A549 (cell line): ENCODE measurements at regions not wholly inside any gene's neighbourhood (a gene's known extent, or its start where the extent isn't known, plus 50 kb on each side); places are given as distances from the start of the nearest gene placed in this dataset.

Experiments used
- ATAC-seq, 2 experiments: fragments of 200-7000 bp in 1 of 2; fragments of >200 bp in 1 of 2; cut with Nextera tagmentation in 1 of 2; cut with Tn5 transposase in 1 of 2; 3 replicates each; pipeline versions ENCODE4 v1.8.0 to v1.9.1; 2018 to 2020; ENCODE audit warnings: mild to moderate bottlenecking in 1 of 2, moderate library complexity in 1 of 2
- CTCF ChIA-PET: fragments of 300-600 bp; sonication (Branson Sonifier 250); formaldehyde crosslinking; extraction: SDS; loops from one replicate; lab custom pipeline; 2021; ENCODE audit warnings: antibody characterized with exemption, inconsistent platforms; lab: Yijun Ruan, JAX
- POLR2A ChIA-PET: fragments of 350-600 bp; formaldehyde crosslinking; extraction: SDS; loops from one replicate; lab custom pipeline; 2021; ENCODE audit warnings: antibody characterized with exemption, inconsistent platforms; lab: Yijun Ruan, JAX
- DNase-seq, 2 experiments: peaks; one replicate each; pipeline versions ENCODE4 v3.0.0 to v3.0.0-alpha.2; 2011 to 2016; ENCODE audit warnings: low read depth in 1 of 2, low spot score in 1 of 2
- FAIRE-seq: peaks from 2 replicates; lab custom pipeline; 2011; peaks lifted over from hg19 to GRCh38; lab: Jason Lieb, UNC
- H3K27ac ChIP-seq, 2 experiments: fragments of >200 bp; sonication (Bioruptor Twin); formaldehyde crosslinking; 3 replicates each; pipeline ENCODE4 v1.5.1; 2016 to 2017
- H3K4me1 ChIP-seq: fragments of >200 bp; sonication (Bioruptor Twin); formaldehyde crosslinking; 3 replicates; pipeline ENCODE4 v1.6.1; 2016
- H3K4me2 ChIP-seq: fragments of >200 bp; sonication (Bioruptor Twin); formaldehyde crosslinking; 3 replicates; pipeline ENCODE4 v1.6.1; 2016
- H3K4me3 ChIP-seq: fragments of >200 bp; sonication (Bioruptor Twin); formaldehyde crosslinking; 3 replicates; pipeline ENCODE4 v1.5.1; 2016
- H3K9me3 ChIP-seq: fragments of >200 bp; sonication (Bioruptor Twin); formaldehyde crosslinking; 3 replicates; pipeline ENCODE4 v1.6.1; 2016
- ATOH8 ChIP-seq: fragments of 250-450 bp; sonication (Bioruptor Pico); IDR thresholded peaks from 2 replicates; pipeline ENCODE4 v1.5.0; 2020; ENCODE audit warnings: low read depth, mild to moderate bottlenecking, moderate library complexity
- BHLHE40 ChIP-seq: IDR thresholded peaks from 2 replicates; pipeline ENCODE4 v1.6.1; 2012; ENCODE audit warnings: low read depth, low read length, inconsistent platforms
- CBX8 ChIP-seq: fragments of 200-600 bp; sonication (generic); IDR thresholded peaks from 2 replicates; pipeline ENCODE4 v1.6.1; 2016
- CHD4 ChIP-seq: fragments of 200-600 bp; sonication (generic); IDR thresholded peaks from 2 replicates; pipeline ENCODE4 v1.6.1; 2016; ENCODE audit warnings: antibody characterized with exemption, mild to moderate bottlenecking, borderline replicate concordance
- E2F6 ChIP-seq: IDR thresholded peaks from 2 replicates; pipeline ENCODE4 v1.6.1; 2012; ENCODE audit warnings: low read depth, borderline replicate concordance
- EHMT2 ChIP-seq: fragments of 200-600 bp; sonication (generic); IDR thresholded peaks from 2 replicates; pipeline ENCODE4 v1.6.1; 2016; ENCODE audit warnings: antibody characterized with exemption, low read depth, mild to moderate bottlenecking, moderate library complexity
- ELK1 ChIP-seq: fragments of 150-350 bp; IDR thresholded peaks from 2 replicates; pipeline ENCODE4 v1.6.1; 2014; ENCODE audit warnings: low read depth, mild to moderate bottlenecking, low read length
- FOSL2 ChIP-seq, 2 experiments: fragments of 450-650 bp in 1 of 2; fragments of >200 bp in 1 of 2; sonication (Bioruptor Twin) in 1 of 2; formaldehyde crosslinking; IDR thresholded peaks; 2 replicates each; pipeline versions ENCODE4 v1.5.0 to v1.6.1; 2016 to 2020; ENCODE audit warnings: mild to moderate bottlenecking in 1 of 2, moderate library complexity in 1 of 2
- FOXS1 ChIP-seq: fragments of 250-450 bp; sonication (Bioruptor Pico); IDR thresholded peaks from 2 replicates; pipeline ENCODE4 v1.5.0; 2020; ENCODE audit warnings: mild to moderate bottlenecking, moderate library complexity
- HDAC2 ChIP-seq: fragments of 200-600 bp; sonication (generic); IDR thresholded peaks from 2 replicates; pipeline ENCODE4 v1.6.1; 2016
- HEYL ChIP-seq: fragments of 250-450 bp; sonication (Bioruptor Pico); IDR thresholded peaks from 2 replicates; pipeline ENCODE4 v1.8.0; 2021; ENCODE audit warnings: mild to moderate bottlenecking, moderate library complexity
- HOXB13 ChIP-seq: fragments of 250-450 bp; sonication (Bioruptor Pico); IDR thresholded peaks from 2 replicates; pipeline ENCODE4 v1.5.0; 2020; ENCODE audit warnings: low read depth, mild to moderate bottlenecking, moderate library complexity
- KDM5A ChIP-seq: fragments of 200-600 bp; sonication (generic); IDR thresholded peaks from 2 replicates; pipeline ENCODE4 v1.6.1; 2016; ENCODE audit warnings: antibody characterized with exemption, mild to moderate bottlenecking
- MAX ChIP-seq: IDR thresholded peaks from 2 replicates; pipeline ENCODE4 v1.6.1; 2012
- MAZ ChIP-seq: fragments of 150-350 bp; IDR thresholded peaks from 2 replicates; pipeline ENCODE4 v1.6.1; 2014; ENCODE audit warnings: antibody characterized with exemption, low read depth, low read length, borderline replicate concordance
- NR3C1 ChIP-seq: fragments of >200 bp; sonication (Bioruptor Twin); formaldehyde crosslinking; IDR thresholded peaks from 3 replicates; pipeline ENCODE4 v1.6.1; 2017
- PBX3 ChIP-seq: IDR thresholded peaks from 2 replicates; pipeline ENCODE4 v1.6.1; 2012
- PHF8 ChIP-seq: fragments of 200-600 bp; sonication (generic); IDR thresholded peaks from 2 replicates; pipeline ENCODE4 v1.6.1; 2016; ENCODE audit warnings: low read depth, mild to moderate bottlenecking, antibody characterized with exemption, moderate library complexity, borderline replicate concordance
- RFX5 ChIP-seq: fragments of 450-650 bp; IDR thresholded peaks from 2 replicates; pipeline ENCODE4 v1.7.1; 2014; ENCODE audit warnings: antibody characterized with exemption, mild to moderate bottlenecking, moderate library complexity
- RNF2 ChIP-seq: fragments of 200-600 bp; sonication (generic); IDR thresholded peaks from 2 replicates; pipeline ENCODE4 v1.6.1; 2016; ENCODE audit warnings: low read depth, mild to moderate bottlenecking, antibody characterized with exemption, moderate library complexity, borderline replicate concordance
- SMC3 ChIP-seq: fragments of >200 bp; sonication (Bioruptor Twin); formaldehyde crosslinking; IDR thresholded peaks from 3 replicates; pipeline ENCODE4 v1.6.1; 2018; ENCODE audit warnings: inconsistent platforms
- SREBF2 ChIP-seq: fragments of 450-650 bp; IDR thresholded peaks from 2 replicates; pipeline ENCODE4 v1.6.1; 2014; ENCODE audit warnings: mild to moderate bottlenecking, moderate library complexity
- TFCP2L1 ChIP-seq: fragments of 250-450 bp; sonication (Bioruptor Pico); IDR thresholded peaks from 2 replicates; pipeline ENCODE4 v1.5.0; 2021; ENCODE audit warnings: mild to moderate bottlenecking
- ZC3H11A ChIP-seq: fragments of 450-650 bp; IDR thresholded peaks from 2 replicates; pipeline ENCODE4 v1.6.1; 2014; ENCODE audit warnings: antibody characterized with exemption, mild to moderate bottlenecking
- WGBS: methylation state at CpG from one replicate; pipeline ENCODE4 v1.1.6; 2017; ENCODE audit errors: missing lambda C conversion rate; 5-methylcytosine and 5-hydroxymethylcytosine counted together

DNA sequence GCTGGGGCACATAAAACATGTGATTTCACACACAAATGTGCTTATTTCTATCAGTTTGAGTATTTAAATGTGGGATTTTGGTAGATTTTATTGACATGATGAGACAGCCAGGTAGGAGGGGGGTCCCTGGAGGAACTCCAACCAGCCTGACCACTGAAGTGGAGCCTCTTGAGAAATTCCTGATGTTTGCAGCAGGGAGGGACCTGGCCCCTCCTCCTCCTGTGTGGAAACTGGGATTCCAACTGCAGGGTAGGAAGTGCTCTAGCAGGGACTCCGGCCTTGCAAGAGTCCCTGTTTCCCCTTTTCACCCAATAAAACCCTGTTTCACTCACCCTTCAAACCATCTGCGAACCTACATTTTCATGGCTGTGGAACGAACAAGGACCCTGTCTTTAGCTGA is 2224.0 kb upstream of the AGA start:
- no peaks in the 10 kb centered on the region for H3K4me1 ChIP-seq
- DNase-seq = no peak
- FAIRE-seq = no peak
- no peak overlapping the region for H3K27ac ChIP-seq
- WGBS = 15% methylated on average over 3 of the region's 3 CpGs
- H3K4me3 ChIP-seq = no peak overlapping the region
- POLR2A ChIA-PET = no interaction called here
- TF ChIP-seq BHLHE40 = no peak
- TF ChIP-seq FOXS1 = no peak
- no peak for TF ChIP-seq HEYL (CRISPR knock-in tag)
- no peak for TF ChIP-seq CHD4
- no peak for TF ChIP-seq MAX
- no peak for TF ChIP-seq HDAC2
- TF ChIP-seq EHMT2 = no peak
- TF ChIP-seq SREBF2 = no peak
- no peak for TF ChIP-seq ELK1
- no peak for TF ChIP-seq PHF8
- no peak for TF ChIP-seq ATOH8
- no peaks in the 10 kb centered on the region for H3K9me3 ChIP-seq
- CTCF ChIA-PET = no interaction called here
- H3K4me2 ChIP-seq = no peak overlapping the region
- no peak for ATAC-seq

GRCh38 chr4:179671609-179672008 is 2229.4 kb upstream of the AGA start:
- no peak for ATAC-seq
- ChIA-PET POLR2A (no interaction called here), CTCF (no interaction called here)
- H3K4me3 ChIP-seq = no peak overlapping the region
- no peak overlapping the region for H3K27ac ChIP-seq
- 6% methylated on average over 2 of the region's 2 CpGs for WGBS
- no peak overlapping the region for H3K4me2 ChIP-seq
- H3K4me1 ChIP-seq = no peaks in the 10 kb centered on the region
- H3K9me3 ChIP-seq = no peaks in the 10 kb centered on the region
- TF ChIP-seq PBX3 = no peak
- no peak for TF ChIP-seq ATOH8
- TF ChIP-seq TFCP2L1 (CRISPR knock-in tag) = no peak
- TF ChIP-seq MAZ = no peak
- TF ChIP-seq HOXB13 (CRISPR knock-in tag) = no peak
- TF ChIP-seq HDAC2 = no peak
- no peak for TF ChIP-seq E2F6
- no peak for TF ChIP-seq ZC3H11A
- no peak for TF ChIP-seq SMC3
- TF ChIP-seq KDM5A = no peak
- no peak for TF ChIP-seq NR3C1
- no peak for TF ChIP-seq CBX8
- no peak for TF ChIP-seq RFX5
- no peak for TF ChIP-seq FOSL2 (IDR thresholded peaks at IDR 0.05)
- no peak for TF ChIP-seq FOSL2 (CRISPR knock-in tag; IDR thresholded peaks at IDR 0.05)
- no peak for TF ChIP-seq RNF2
- FAIRE-seq = no peak
- DNase-seq = no peak
